Parathyroid adenoma (tissue), 2 donors: ENCODE measurements at regions not wholly inside any gene's neighbourhood (a gene's known extent, or its start where the extent isn't known, plus 50 kb on each side); places are given as distances from the start of the nearest gene placed in this dataset.
"Not testable (repeated sequence)": the region's sequence is repeated elsewhere in the genome, so short reads cannot be mapped to it uniquely, and the experiment has no call there.

ENCODE experiments used
- H2AFZ ChIP-seq: fragments of 300-600 bp; sonication (generic); one replicate; pipeline ENCODE4 v1.7.0; 2017; ENCODE audit warnings: antibody characterized with exemption, mild to moderate bottlenecking
- H3K27ac ChIP-seq: fragments of 300-600 bp; sonication (generic); one replicate; pipeline ENCODE4 v1.7.0; 2017
- H3K27me3 ChIP-seq: fragments of 300-600 bp; sonication (generic); one replicate; pipeline ENCODE4 v1.7.0; 2017; ENCODE audit warnings: low read length; ENCODE audit not compliant: control insufficient read depth, insufficient read depth
- H3K36me3 ChIP-seq: fragments of 300-600 bp; sonication (generic); one replicate; pipeline ENCODE4 v1.7.0; 2017; ENCODE audit warnings: low read length; ENCODE audit not compliant: control insufficient read depth, insufficient read depth
- H3K4me1 ChIP-seq: fragments of 300-600 bp; sonication (generic); one replicate; pipeline ENCODE4 v1.7.0; 2017; ENCODE audit warnings: control low read depth
- H3K4me2 ChIP-seq: fragments of 300-600 bp; sonication (generic); one replicate; pipeline ENCODE4 v1.7.0; 2017; ENCODE audit warnings: low read length
- H3K4me3 ChIP-seq: fragments of 300-600 bp; sonication (generic); one replicate; pipeline ENCODE4 v1.7.0; 2017; ENCODE audit warnings: low read depth, low read length
- H3K79me2 ChIP-seq: fragments of 300-600 bp; sonication (generic); one replicate; pipeline ENCODE4 v1.7.0; 2017; ENCODE audit warnings: control low read depth
- H3K9ac ChIP-seq: fragments of 300-600 bp; sonication (generic); one replicate; pipeline ENCODE4 v1.7.0; 2017; ENCODE audit warnings: mild to moderate bottlenecking
- H3K9me3 ChIP-seq: fragments of 300-600 bp; sonication (generic); one replicate; pipeline ENCODE4 v1.7.0; 2017; ENCODE audit warnings: low read length; ENCODE audit not compliant: control insufficient read depth
- TF ChIP-seq, protein P1 (sequence below): fragments of 300-600 bp; sonication (generic); IDR thresholded peaks from one replicate; pipeline ENCODE4 v1.7.0; 2017; ENCODE audit warnings: antibody characterized with exemption, mild to moderate bottlenecking
- donor health status: primary hyperparathyroidism.

DNA sequence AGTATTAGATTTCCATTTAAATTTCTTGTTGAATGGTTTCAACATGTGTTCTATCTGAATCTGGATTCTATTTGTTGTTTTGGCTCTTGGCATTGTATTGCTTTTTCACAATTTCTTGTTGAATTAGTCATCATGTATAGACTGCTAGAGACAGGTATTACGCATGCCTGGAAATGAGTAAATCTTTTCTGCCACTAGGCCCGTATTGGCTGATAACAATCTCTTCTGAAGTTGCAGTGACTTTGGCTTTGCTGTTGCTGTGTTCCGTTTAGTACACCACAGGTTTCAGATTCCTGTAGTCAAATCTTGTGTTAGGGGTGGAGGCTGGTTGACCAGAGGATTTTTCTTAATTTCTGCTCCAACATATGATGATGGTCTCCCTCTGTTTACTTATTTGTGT is 1339.4 kb downstream of the GRIK2 start:
- Histone ChIP-seq H3K27ac (no peak overlapping the region), H3K4me2 (peak overlapping the region; percentile 31), H3K9ac (no peak overlapping the region), H2AFZ (no peak overlapping the region), H3K4me3 (no peak overlapping the region), H3K79me2 (no peaks in the 10 kb centered on the region), H3K4me1 (no peaks in the 10 kb centered on the region), H3K9me3 (no peaks in the 10 kb centered on the region), H3K27me3 (no peaks in the 10 kb centered on the region), H3K36me3 (no peaks in the 10 kb centered on the region)
- TF ChIP-seq, protein P1, sequence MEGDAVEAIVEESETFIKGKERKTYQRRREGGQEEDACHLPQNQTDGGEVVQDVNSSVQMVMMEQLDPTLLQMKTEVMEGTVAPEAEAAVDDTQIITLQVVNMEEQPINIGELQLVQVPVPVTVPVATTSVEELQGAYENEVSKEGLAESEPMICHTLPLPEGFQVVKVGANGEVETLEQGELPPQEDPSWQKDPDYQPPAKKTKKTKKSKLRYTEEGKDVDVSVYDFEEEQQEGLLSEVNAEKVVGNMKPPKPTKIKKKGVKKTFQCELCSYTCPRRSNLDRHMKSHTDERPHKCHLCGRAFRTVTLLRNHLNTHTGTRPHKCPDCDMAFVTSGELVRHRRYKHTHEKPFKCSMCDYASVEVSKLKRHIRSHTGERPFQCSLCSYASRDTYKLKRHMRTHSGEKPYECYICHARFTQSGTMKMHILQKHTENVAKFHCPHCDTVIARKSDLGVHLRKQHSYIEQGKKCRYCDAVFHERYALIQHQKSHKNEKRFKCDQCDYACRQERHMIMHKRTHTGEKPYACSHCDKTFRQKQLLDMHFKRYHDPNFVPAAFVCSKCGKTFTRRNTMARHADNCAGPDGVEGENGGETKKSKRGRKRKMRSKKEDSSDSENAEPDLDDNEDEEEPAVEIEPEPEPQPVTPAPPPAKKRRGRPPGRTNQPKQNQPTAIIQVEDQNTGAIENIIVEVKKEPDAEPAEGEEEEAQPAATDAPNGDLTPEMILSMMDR, result no peak

DNA sequence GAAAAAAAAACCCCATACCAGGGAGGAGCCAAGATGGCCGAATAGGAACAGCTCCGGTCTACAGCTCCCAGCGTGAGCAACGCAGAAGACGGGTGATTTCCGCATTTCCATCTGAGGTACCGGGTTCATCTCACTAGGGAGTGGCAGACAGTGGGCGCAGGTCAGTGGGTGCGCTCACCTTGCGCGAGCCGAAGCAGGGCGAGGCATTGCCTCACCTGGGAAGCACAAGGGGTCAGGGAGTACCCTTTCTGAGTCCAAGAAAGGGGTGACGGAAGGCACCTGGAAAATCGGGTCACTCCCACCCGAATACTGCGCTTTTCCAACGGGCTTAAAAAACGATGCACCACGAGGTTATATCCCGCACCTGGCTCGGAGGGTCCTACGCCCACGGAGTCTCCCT is 1328.6 kb downstream of the GRIK2 start:
- H3K27me3 ChIP-seq, H3K9ac ChIP-seq, H3K79me2 ChIP-seq, H3K4me1 ChIP-seq, H3K4me3 ChIP-seq, H2AFZ ChIP-seq, H3K36me3 ChIP-seq, H3K27ac ChIP-seq, H3K4me2 ChIP-seq, H3K9me3 ChIP-seq: not testable (repeated sequence)

DNA sequence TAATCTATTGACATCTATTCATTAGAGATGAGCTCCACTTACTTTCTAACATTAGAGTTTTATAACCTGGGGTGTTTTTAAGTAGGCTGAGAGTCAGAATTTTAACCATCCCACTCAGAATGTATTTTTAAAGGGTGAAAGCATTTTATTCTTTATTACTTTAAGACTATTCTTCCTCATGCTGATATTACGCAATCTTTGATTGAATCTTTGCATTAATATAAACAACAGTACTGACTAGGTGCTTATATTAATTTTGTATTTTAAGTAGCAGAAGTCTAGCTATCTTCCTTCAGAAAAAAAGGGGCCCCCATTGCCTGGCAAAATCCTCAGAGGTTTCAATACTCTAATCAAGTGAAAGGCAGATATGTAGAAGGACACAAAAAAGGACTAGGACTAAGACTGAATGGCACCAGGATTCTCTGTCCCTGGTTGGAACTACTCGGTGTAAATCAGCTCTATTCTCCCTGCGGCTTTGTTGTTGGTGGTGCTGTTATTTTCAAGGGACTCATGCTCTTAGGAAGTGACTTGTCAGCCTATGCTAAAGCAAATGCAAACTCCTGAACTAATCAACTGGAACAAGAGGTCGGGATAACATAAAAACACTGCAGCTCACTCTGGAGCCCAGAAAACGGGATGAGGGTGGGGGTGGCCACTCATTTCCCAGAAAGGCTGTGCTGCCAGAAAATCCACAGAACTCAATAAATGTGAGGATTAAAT is 1324.4 kb downstream of the GRIK2 start:
- TF ChIP-seq, protein P1, result no peak
- no peaks in the 10 kb centered on the region for H3K36me3 ChIP-seq
- H3K4me2 ChIP-seq, result no peak overlapping the region
- no peaks in the 10 kb centered on the region for H3K4me1 ChIP-seq
- H3K9me3 ChIP-seq, result no peaks in the 10 kb centered on the region
- H3K27ac ChIP-seq, result no peak overlapping the region
- H2AFZ ChIP-seq, result no peak overlapping the region
- H3K79me2 ChIP-seq, result no peaks in the 10 kb centered on the region
- no peak overlapping the region for H3K4me3 ChIP-seq
- no peak overlapping the region for H3K9ac ChIP-seq
- H3K27me3 ChIP-seq, result no peaks in the 10 kb centered on the region

DNA sequence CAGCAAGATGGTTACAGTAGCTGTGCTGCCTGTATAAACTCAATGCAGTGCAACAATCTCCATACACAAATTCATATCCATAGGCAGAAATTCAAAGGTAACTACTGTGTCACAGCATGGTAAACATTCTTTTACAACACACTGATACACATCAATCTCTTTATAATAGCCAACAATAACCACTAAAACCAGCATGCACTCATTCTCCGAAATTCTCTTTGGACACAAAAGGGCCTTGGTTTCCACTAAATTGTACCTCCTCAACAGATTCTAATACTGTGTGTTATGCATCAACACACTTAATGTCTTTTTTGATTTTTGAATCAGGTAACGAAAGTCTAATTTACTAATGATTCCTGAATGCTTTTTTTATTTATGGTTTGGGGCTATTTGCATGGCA is 1323.7 kb downstream of the GRIK2 start:
- no peaks in the 10 kb centered on the region for H3K27me3 ChIP-seq
- H2AFZ ChIP-seq, result no peak overlapping the region
- H3K9ac ChIP-seq, result no peak overlapping the region
- H3K79me2 ChIP-seq, result no peaks in the 10 kb centered on the region
- H3K4me2 ChIP-seq, result no peak overlapping the region
- H3K4me3 ChIP-seq, result no peak overlapping the region
- no peaks in the 10 kb centered on the region for H3K36me3 ChIP-seq
- H3K9me3 ChIP-seq, result no peaks in the 10 kb centered on the region
- H3K27ac ChIP-seq, result no peak overlapping the region
- TF ChIP-seq, protein P1, result no peak
- no peaks in the 10 kb centered on the region for H3K4me1 ChIP-seq

DNA sequence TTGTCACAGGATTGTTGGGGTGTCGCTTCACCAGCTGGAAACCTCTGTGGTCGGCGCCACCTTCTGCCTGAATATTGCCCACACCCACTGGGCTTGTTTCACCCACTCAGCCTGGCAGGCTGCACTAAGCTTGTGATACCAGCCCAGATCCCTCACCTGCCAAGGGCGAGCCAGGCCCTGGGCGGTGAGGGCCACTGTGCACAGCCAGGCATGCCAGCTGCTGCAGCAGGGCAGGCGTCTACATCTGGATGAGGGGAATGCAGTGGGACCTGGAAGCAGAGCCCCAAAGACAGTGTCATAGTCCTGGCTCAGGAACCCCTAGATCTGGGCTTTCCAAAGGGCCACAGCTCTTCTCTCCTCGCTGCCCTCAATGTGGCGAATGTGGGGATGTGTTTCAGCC is 1307.5 kb downstream of the GRIK2 start:
- H3K79me2 ChIP-seq, result no peaks in the 10 kb centered on the region
- no peaks in the 10 kb centered on the region for H3K9me3 ChIP-seq
- H3K4me1 ChIP-seq, result no peaks in the 10 kb centered on the region
- no peak overlapping the region for H3K4me2 ChIP-seq
- H3K36me3 ChIP-seq, result no peaks in the 10 kb centered on the region
- H3K27me3 ChIP-seq, result no peaks in the 10 kb centered on the region
- TF ChIP-seq, protein P1, result no peak
- no peak overlapping the region for H3K9ac ChIP-seq
- no peak overlapping the region for H3K27ac ChIP-seq
- no peak overlapping the region for H2AFZ ChIP-seq
- no peak overlapping the region for H3K4me3 ChIP-seq
